HG02973 (cell line): ENCODE measurements at regions not wholly inside any gene's neighbourhood (a gene's known extent, or its start where the extent isn't known, plus 50 kb on each side); places are given as distances from the start of the nearest gene placed in this dataset.

Experiments
- ATAC-seq: cut with Tn5 transposase; IDR thresholded peaks from one replicate; pipeline ENCODE4 v1.9.1; 2021; ENCODE audit warnings: moderate library complexity; ENCODE audit not compliant: unreplicated experiment

- no peak for ATAC-seq
Observed at GRCh38 chr13:84912720-84913119, 886.5 kb downstream of the SLITRK6 start.

GRCh38 chr13:84910423-84910822 is 888.8 kb downstream of the SLITRK6 start:
- no peak for ATAC-seq

- ATAC-seq, result no peak
Observed at GRCh38 chr13:84903391-84903790, 895.8 kb downstream of the SLITRK6 start.

GRCh38 chr13:84902243-84902642 is 897.0 kb downstream of the SLITRK6 start:
- ATAC-seq, result no peak

- ATAC-seq, result no peak
Observed at GRCh38 chr13:84896128-84896527, 903.1 kb downstream of the SLITRK6 start.

GRCh38 chr13:84894749-84895148 is 904.5 kb downstream of the SLITRK6 start:
- no peak for ATAC-seq

GRCh38 chr13:84885868-84886267 is 913.4 kb downstream of the SLITRK6 start:
- ATAC-seq, result no peak

- ATAC-seq, result no peak
Observed at GRCh38 chr13:84873951-84874350, 925.3 kb downstream of the SLITRK6 start.

- ATAC-seq, result no peak
Observed at GRCh38 chr13:84870190-84870589, 929.0 kb downstream of the SLITRK6 start.

- no peak for ATAC-seq
Observed at GRCh38 chr13:84867246-84867645, 932.0 kb downstream of the SLITRK6 start.

GRCh38 chr13:84865783-84866221 is 933.4 kb downstream of the SLITRK6 start:
- no peak for ATAC-seq

- ATAC-seq, result no peak
Observed at GRCh38 chr13:84864341-84864740, 934.9 kb downstream of the SLITRK6 start.

- ATAC-seq, result no peak
Observed at GRCh38 chr13:84847107-84847506, 952.1 kb downstream of the SLITRK6 start.

- no peak for ATAC-seq
Observed at GRCh38 chr13:84845907-84846619, 953.2 kb downstream of the SLITRK6 start.

- ATAC-seq, result no peak
Observed at GRCh38 chr13:84844473-84844872, 954.7 kb downstream of the SLITRK6 start.

GRCh38 chr13:84843368-84843767 is 955.9 kb downstream of the SLITRK6 start:
- no peak for ATAC-seq

GRCh38 chr13:84834201-84834600 is 951.9 kb upstream of the SLITRK1 start:
- ATAC-seq, result no peak

- ATAC-seq, result no peak
Observed at GRCh38 chr13:84831666-84832657, 949.7 kb upstream of the SLITRK1 start.

GRCh38 chr13:84823528-84823927 is 941.3 kb upstream of the SLITRK1 start:
- no peak for ATAC-seq

- no peak for ATAC-seq
Observed at GRCh38 chr13:84821261-84821660, 939.0 kb upstream of the SLITRK1 start.

- no peak for ATAC-seq
Observed at GRCh38 chr13:84816567-84817105, 934.4 kb upstream of the SLITRK1 start.

GRCh38 chr13:84812789-84813188 is 930.5 kb upstream of the SLITRK1 start:
- ATAC-seq, result no peak
